Mesodermal cell (in vitro differentiated cells): ENCODE measurements at regions not wholly inside any gene's neighbourhood (a gene's known extent, or its start where the extent isn't known, plus 50 kb on each side); places are given as distances from the start of the nearest gene placed in this dataset.
"Not testable (repeated sequence)": the region's sequence is repeated elsewhere in the genome, so short reads cannot be mapped to it uniquely, and the experiment has no call there.

Experiments used
- H3K27ac ChIP-seq: 2 replicates; pipeline ENCODE4 v1.7.0; 2013; ENCODE audit warnings: mild to moderate bottlenecking, low read depth, low read length, moderate library complexity; ENCODE audit not compliant: severe bottlenecking
- H3K36me3 ChIP-seq: 2 replicates; pipeline ENCODE4 v1.7.1; 2013; ENCODE audit warnings: mild to moderate bottlenecking, low read length, moderate library complexity; ENCODE audit not compliant: control insufficient read depth, insufficient read depth
- H3K4me1 ChIP-seq: one replicate; pipeline ENCODE4 v1.7.1; 2013; ENCODE audit warnings: mild to moderate bottlenecking, low read length; ENCODE audit not compliant: insufficient read depth, control insufficient read depth, poor library complexity, severe bottlenecking
- H3K4me3 ChIP-seq: 2 replicates; pipeline ENCODE4 v1.7.0; 2013; ENCODE audit warnings: low read length, control low read depth, mild to moderate bottlenecking; ENCODE audit not compliant: insufficient read depth, poor library complexity, severe bottlenecking; ENCODE audit errors: extremely low read depth
- H3K9me3 ChIP-seq: 2 replicates; pipeline ENCODE4 v1.7.1; 2013; ENCODE audit warnings: mild to moderate bottlenecking, low read length, moderate library complexity; ENCODE audit not compliant: control insufficient read depth
- WGBS, 2 experiments: methylation state at CpG; one replicate each; pipeline ENCODE4 v1.1.5; 2013; ENCODE audit warnings: missing lambda C conversion rate in 2 of 2; ENCODE audit not compliant: insufficient coverage in 2 of 2; 5-methylcytosine and 5-hydroxymethylcytosine counted together

DNA sequence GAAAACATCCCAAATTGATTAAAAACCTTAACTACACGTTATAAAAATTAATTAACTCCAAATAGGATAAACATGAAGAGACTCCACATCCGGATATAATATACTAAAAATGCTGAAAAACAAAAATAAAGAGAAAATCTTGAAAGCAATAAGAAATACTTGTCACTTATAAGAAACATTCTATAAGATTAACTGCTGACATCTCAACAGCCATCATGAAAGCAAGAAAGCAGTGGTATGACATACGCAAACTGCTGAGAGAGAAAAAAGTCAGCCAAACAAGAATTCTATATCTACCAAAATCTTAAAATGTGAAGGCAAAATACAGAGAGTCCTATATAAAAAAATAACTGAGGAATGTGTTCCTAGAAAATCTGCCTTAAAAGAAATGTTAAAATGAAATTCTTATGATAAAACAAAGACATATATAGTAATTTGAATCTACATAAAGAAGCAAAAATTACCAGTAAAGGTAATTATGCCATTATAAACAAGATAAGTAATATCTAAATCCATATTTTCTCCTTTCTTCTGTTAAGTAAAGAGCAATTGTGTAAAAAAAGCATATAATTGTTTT, 1851.1 kb downstream of the PCDH9 start:
- Histone ChIP-seq H3K9me3 (peaks cover 4% of the 10 kb centered on the region), H3K4me1 (no peaks in the 10 kb centered on the region), H3K36me3 (no peaks in the 10 kb centered on the region), H3K27ac (no peak overlapping the region), H3K4me3 (no peak overlapping the region)
- WGBS, 2 experiments = no CpG with 5 or more reads among the region's 3 CpGs

DNA sequence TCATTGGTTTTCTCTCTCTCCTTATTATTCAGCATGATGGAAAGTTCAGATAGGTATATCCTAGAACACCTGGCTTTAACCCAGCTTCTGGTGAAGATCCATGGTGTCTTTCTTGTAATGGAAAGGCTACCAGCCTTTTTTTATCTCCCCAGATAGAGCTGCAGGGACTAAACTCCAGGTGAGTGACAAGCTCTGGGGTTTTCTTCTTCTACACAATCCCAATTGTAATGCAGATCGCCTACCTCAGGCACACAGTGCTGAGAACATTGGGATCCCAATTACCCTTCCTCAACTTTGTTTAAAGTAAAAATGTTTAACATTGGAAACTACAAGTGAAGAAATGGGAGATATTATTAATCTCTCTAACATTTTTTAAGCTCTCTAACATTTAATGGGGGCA, 1851.7 kb downstream of the PCDH9 start:
- no peaks in the 10 kb centered on the region for H3K4me1 ChIP-seq
- no peaks in the 10 kb centered on the region for H3K36me3 ChIP-seq
- H3K4me3 ChIP-seq = no peak overlapping the region
- H3K27ac ChIP-seq = no peak overlapping the region
- peaks cover 4% of the 10 kb centered on the region for H3K9me3 ChIP-seq
- 100% methylated on average over 1 of the region's 1 CpG; no CpG with 5 or more reads in 1 of the 2 experiments for WGBS, 2 experiments

DNA sequence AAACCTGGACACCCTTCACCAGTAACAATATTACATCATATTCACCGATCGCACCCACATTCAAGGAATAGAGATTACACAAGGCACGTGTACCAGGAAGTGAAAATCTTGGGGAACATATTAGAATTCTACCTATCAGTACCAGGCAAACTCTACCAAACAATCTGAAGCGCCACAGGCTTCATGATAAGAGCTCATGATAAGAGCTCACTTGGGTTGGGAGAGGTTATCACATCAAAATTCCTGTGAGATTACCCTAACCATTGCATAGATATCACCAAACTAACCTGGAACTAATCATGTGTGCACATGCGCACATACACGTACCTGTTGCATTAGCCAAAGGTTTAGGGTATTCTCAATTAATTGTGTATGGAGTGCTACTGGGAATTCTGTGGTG, 1861.3 kb downstream of the PCDH9 start:
- WGBS, 2 experiments = 96% methylated on average over 4 of the region's 6 CpGs
- Histone ChIP-seq H3K4me3 (no peak overlapping the region), H3K4me1 (no peaks in the 10 kb centered on the region), H3K9me3 (no peaks in the 10 kb centered on the region), H3K27ac (no peak overlapping the region), H3K36me3 (no peaks in the 10 kb centered on the region)

DNA sequence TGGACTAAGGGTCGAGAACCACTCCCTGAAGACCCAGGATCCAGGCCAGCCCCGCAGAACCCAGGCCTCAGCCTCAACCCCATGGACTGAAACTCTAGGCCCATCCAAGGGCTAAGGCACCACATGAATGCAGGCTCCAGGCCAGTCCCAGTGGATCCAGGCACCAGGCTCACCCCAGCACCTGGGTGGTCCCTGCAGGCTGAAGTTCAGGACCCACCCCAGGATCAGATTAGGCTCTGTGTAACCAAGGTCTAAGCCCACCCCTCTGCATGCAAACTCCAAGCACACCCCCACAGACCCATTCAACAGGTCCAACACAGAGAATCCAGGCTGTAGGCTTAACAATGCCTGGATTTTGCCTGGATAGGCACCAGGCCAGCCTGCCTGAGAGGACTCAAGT, 1876.2 kb downstream of the PCDH9 start:
- H3K4me3 ChIP-seq = no peak overlapping the region
- no peaks in the 10 kb centered on the region for H3K4me1 ChIP-seq
- no peaks in the 10 kb centered on the region for H3K9me3 ChIP-seq
- H3K36me3 ChIP-seq = no peaks in the 10 kb centered on the region
- WGBS, 2 experiments = 86 to 100% methylated on average over 1 to 2 of the region's 2 CpGs
- no peak overlapping the region for H3K27ac ChIP-seq

DNA sequence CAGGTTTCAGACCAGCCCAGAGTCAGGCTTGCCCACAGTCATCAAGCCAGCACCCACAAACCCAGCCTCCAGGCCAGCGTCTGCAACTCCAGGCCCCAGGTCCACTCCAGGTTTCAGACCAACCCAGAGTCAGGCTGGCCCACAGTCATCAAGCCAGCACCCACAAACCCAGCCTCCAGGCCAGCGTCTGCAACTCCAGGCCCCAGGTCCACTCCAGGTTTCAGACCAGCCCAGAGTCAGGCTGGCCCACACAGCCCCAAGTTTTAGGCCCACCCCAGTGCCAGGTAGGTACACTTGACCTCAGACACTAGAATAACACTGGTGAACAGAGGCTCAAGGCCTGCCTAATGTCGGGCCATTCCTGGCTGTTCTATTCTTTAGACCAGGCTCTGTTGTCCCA, 1877.0 kb downstream of the PCDH9 start:
- H3K27ac ChIP-seq, H3K9me3 ChIP-seq, H3K4me3 ChIP-seq, H3K4me1 ChIP-seq, H3K36me3 ChIP-seq: not testable (repeated sequence)
- 100% methylated on average over 1 to 2 of the region's 3 CpGs for WGBS, 2 experiments

DNA sequence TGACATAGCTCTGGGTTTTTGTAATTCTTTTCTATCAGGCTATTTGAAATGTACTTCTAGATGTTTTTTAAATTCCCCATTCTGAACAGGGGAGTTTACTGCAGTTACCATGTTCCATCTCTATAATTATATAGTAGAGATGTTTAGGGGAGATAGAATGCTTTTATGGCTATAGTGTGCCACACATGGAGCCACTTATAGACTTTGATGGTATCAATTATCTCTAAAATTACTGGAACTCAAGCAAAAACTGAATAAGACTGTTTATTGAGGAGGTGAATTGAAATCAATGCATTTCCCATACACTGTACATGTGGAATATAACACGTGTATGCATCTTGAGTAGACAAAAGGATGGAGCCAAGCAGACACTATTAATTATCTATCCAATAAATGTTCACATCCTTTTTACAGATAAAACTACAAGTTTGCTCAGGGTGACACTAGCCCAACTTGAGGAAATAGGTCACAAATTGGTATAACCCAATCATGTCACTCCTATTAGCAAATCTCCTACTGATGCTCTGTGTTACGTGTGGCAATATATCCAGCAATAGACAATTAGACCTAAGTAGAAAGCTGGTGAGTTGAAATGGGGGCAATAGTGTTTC, 1882.6 kb downstream of the PCDH9 start:
- Histone ChIP-seq H3K9me3 (peaks cover 4% of the 10 kb centered on the region), H3K27ac (no peak overlapping the region), H3K4me3 (no peak overlapping the region), H3K4me1 (no peaks in the 10 kb centered on the region), H3K36me3 (no peaks in the 10 kb centered on the region)
- no CpG with 5 or more reads among the region's 2 CpGs for WGBS, 2 experiments

DNA sequence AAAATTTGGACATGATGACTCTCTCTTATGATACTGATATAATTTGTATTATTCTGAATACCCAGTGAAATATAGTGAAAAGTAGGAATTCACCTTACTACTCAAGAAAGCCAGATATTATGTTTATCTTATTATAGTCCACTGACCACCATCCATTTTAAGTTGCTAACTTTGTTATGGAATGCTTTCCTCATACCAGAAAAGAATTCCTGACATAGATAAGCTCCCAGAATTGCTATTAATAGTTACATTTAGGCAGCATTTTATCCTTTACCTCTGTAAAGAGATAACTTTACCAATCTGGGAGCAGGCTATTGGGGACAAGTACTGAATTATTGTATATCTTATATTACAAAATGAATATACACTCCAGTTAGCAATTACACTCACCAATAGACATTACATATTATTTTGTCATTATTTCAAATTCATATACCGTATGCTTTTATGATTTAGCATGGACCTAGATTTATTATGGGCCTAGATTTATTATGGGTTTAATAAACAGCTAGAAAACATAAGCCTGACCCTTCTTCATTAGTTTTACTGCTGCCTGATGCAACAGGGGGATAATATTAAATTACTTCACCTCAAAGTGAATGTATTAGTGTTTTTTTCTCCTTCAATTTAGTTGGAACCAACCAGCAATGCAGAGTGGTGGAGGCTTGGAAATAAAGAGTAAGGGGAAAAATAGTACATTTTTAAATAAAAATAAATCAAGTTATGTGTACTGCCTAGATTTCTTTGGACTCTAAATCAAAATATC, 1886.1 kb downstream of the PCDH9 start:
- Histone ChIP-seq H3K4me1 (no peaks in the 10 kb centered on the region), H3K4me3 (no peak overlapping the region), H3K27ac (no peak overlapping the region), H3K9me3 (peaks cover 4% of the 10 kb centered on the region), H3K36me3 (no peaks in the 10 kb centered on the region)
- no CpG with 5 or more reads among the region's 1 CpG for WGBS, 2 experiments

DNA sequence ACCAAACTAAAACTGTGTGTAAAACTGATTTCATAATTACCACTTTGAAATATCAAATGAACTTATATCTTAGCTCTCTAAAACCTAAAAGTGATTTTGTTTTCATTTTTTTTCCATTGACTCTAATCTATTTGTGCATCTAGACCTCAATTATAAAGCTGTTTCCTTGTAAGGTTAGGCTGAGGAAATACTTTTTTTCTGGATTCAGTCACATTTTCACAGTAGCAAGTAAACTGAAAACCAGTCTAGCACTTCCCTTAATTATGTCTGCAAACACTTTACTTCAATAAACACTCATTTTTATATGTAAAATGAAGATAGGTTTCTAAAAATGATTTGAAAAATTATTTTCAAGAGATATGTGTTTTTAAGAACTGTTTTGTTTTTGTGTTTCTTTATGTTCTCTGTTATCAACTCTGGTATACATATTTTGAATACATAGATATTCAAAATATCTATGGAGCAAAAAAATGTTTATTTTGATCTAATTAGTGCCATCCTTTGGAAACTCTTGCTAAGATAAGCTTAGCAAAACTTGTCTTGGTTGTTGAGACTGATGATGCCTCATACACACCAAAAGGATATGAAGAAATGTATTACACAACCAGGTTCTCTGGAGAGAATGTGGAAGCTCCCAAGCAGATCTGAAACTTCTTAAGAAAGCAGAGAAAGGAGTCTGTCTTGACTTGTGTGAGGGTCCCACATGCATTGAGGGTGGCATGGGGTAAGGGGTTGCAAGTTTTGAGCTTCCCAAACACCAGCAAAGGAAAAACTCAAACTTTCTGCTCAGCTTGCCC, 1887.4 kb downstream of the PCDH9 start:
- H3K9me3 ChIP-seq = peaks cover 4% of the 10 kb centered on the region
- H3K4me1 ChIP-seq = no peaks in the 10 kb centered on the region
- no peak overlapping the region for H3K4me3 ChIP-seq
- no peaks in the 10 kb centered on the region for H3K36me3 ChIP-seq
- no peak overlapping the region for H3K27ac ChIP-seq

DNA sequence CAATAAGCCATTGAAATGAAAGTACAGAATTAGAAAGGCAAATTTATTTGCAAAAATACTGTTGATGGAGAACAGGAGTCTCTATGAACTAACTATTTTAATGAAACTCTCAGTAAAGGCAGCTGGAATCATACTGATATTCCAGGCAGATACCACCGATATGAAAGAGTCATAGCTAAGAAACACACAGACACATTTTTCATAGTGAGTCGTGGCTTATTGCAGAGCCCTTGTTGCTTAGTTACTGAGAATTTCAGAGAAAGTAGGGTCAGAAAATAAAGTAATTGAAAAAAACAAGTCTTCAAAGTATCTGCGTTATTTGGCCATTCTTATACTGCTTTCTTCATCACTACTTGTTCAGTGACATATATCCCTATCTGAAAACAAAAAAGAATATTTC, 1890.9 kb downstream of the PCDH9 start:
- H3K27ac ChIP-seq = no peak overlapping the region
- no peaks in the 10 kb centered on the region for H3K36me3 ChIP-seq
- no peaks in the 10 kb centered on the region for H3K9me3 ChIP-seq
- WGBS, 2 experiments = 80% methylated on average over 1 of the region's 3 CpGs; no CpG with 5 or more reads in 1 of the 2 experiments
- no peaks in the 10 kb centered on the region for H3K4me1 ChIP-seq
- no peak overlapping the region for H3K4me3 ChIP-seq

DNA sequence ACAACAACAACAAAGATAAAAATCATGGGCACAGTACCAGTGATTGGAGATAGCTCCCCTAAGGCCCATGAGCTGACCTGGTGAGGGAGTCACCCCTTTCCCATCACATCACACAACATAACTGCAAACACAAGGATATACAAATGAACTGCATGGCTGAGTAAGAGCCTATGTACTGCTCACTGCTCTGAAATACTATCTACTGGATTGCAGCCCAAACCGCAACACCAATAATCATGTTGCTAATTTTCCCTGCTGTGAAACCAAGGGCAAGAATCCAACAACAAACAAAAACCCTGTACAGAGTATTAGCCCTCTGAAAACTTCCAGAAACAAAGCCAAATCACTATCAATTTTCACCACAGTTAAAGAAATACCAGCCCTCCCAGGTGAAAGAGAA, 1893.2 kb downstream of the PCDH9 start:
- Histone ChIP-seq H3K36me3 (no peaks in the 10 kb centered on the region), H3K27ac (no peak overlapping the region), H3K4me1 (no peaks in the 10 kb centered on the region), H3K9me3 (no peaks in the 10 kb centered on the region), H3K4me3 (no peak overlapping the region)
- WGBS, 2 experiments = 100% methylated on average over 1 of the region's 1 CpG
